GM12801 (cell line): ENCODE measurements at regions not wholly inside any gene's neighbourhood (a gene's known extent, or its start where the extent isn't known, plus 50 kb on each side); places are given as distances from the start of the nearest gene placed in this dataset.

Experiments used
- CTCF ChIP-seq: IDR thresholded peaks from one replicate; pipeline ENCODE4 v1.5.1; 2011; ENCODE audit warnings: control low read depth; ENCODE audit not compliant: insufficient read length; ENCODE audit errors: extremely low read depth

GRCh38 chr3:5889374-5889773, 701.9 kb downstream of the EDEM1 start:
- no peak for TF ChIP-seq CTCF

GRCh38 chr3:5891711-5892110, 704.2 kb downstream of the EDEM1 start:
- no peak for TF ChIP-seq CTCF

- TF ChIP-seq CTCF = no peak
These were observed 710.6 kb downstream of the EDEM1 start for GRCh38 chr3:5898106-5898505.

- no peak for TF ChIP-seq CTCF
These were observed 711.7 kb downstream of the EDEM1 start for GRCh38 chr3:5899014-5899761.

GRCh38 chr3:5917932-5918331, 730.4 kb downstream of the EDEM1 start:
- TF ChIP-seq CTCF = no peak

GRCh38 chr3:5918626-5919025, 731.1 kb downstream of the EDEM1 start:
- no peak for TF ChIP-seq CTCF

- no peak for TF ChIP-seq CTCF
These were observed 741.5 kb downstream of the EDEM1 start for GRCh38 chr3:5929027-5929426.
